ENCODE measurements at regions not wholly inside any gene's neighbourhood (a gene's known extent, or its start where the extent isn't known, plus 50 kb on each side); places are given as distances from the start of the nearest gene placed in this dataset.
"Not testable (repeated sequence)": the region's sequence is repeated elsewhere in the genome, so short reads cannot be mapped to it uniquely, and the experiment has no call there.

DNA sequence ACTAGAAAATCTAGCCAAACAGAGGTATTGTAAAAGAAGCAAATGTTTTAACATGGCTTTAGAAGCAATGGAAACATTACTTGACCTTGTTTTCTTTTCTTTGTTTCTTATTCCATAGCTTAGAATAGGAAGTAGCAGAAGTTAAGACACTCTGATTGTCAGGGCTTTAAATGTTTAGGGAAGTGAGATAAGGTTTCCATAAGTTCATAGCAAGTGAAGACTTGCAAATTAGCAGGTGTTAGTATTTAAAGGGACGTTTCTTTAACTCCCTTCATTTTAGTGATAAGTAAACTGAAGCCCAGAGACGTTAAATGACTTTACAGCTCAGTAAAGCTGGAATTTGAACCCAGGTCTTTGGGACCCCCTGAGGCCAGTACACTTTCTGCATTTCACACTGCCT is 338.7 kb upstream of the NOTCH2NLA start:
- H4K20me1 ChIP-seq (replicated peaks; ENCODE audit: control insufficient read depth, insufficient read depth, low read length); H2AFZ ChIP-seq (ENCODE audit: low read depth, low read length); H3K36me3 ChIP-seq (ENCODE audit: control insufficient read depth, insufficient read depth, low read length); intact Hi-C loops (cut with micrococcal nuclease); POLR2A ChIA-PET; H3K9me3 ChIP-seq (replicated peaks; ENCODE audit: control insufficient read depth, insufficient read depth, low read depth, low read length); CTCF ChIA-PET (ENCODE audit: low intra/inter-chr PET ratio); ATAC-seq; H3K9ac ChIP-seq (ENCODE audit: insufficient read depth in 1 of 2, low read depth in 2 of 2, low read length in 2 of 2); FAIRE-seq; H3K4me1 ChIP-seq (replicated peaks in 1 of 2; ENCODE audit: control insufficient read depth in 2 of 2, insufficient read depth in 2 of 2, low read length in 2 of 2); in situ Hi-C loops (cut with MboI); H3K27me3 ChIP-seq (ENCODE audit: control insufficient read depth in 2 of 2, insufficient read depth in 2 of 2, low read length in 2 of 2); H3K79me2 ChIP-seq (ENCODE audit: control insufficient read depth, insufficient read depth, low read length); H3K4me3 ChIP-seq; H3K9me1 ChIP-seq (ENCODE audit: control insufficient read depth, insufficient read depth, low read length); DNase-seq (ENCODE audit: extremely low read depth in 1 of 4, low spot score in 3 of 4); H3K4me2 ChIP-seq (ENCODE audit: insufficient read depth, low read length); H3K27ac ChIP-seq (ENCODE audit: extremely low read depth, low read depth, low read length); BruUV-seq (replicated peaks): not testable (repeated sequence)
- no CpG with 5 or more reads among the region's 2 CpGs for WGBS (ENCODE audit: insufficient coverage, low coverage, missing lambda C conversion rate)

DNA sequence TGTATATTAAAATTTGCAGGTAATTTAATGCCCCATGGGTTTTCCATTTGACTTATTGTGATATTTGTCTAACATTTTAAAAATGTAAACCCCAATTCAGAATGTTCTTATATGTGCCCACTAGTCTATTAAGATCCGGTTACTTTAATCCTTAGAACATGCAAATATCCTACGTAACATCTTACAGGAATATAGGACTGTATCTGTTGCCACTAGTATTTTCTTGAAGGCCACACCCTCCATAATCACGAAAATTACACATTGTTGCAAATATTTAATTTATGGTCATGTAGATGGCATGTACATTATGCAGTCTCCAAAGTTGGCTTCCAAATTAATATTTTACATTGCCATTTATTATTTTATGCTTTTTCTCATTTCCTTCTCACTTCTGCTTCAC is 329.2 kb upstream of the NOTCH2NLA start:
- H3K79me2 ChIP-seq (ENCODE audit: control insufficient read depth, insufficient read depth, low read length); H3K4me1 ChIP-seq (replicated peaks in 1 of 2; ENCODE audit: control insufficient read depth in 2 of 2, insufficient read depth in 2 of 2, low read length in 2 of 2); H3K27me3 ChIP-seq (ENCODE audit: control insufficient read depth in 2 of 2, insufficient read depth in 2 of 2, low read length in 2 of 2); H3K9me3 ChIP-seq (replicated peaks; ENCODE audit: control insufficient read depth, insufficient read depth, low read depth, low read length); BruUV-seq (replicated peaks); H3K27ac ChIP-seq (ENCODE audit: extremely low read depth, low read depth, low read length); DNase-seq (ENCODE audit: extremely low read depth in 1 of 4, low spot score in 3 of 4); ATAC-seq; H3K9me1 ChIP-seq (ENCODE audit: control insufficient read depth, insufficient read depth, low read length); H3K36me3 ChIP-seq (ENCODE audit: control insufficient read depth, insufficient read depth, low read length); H3K4me2 ChIP-seq (ENCODE audit: insufficient read depth, low read length); in situ Hi-C loops (cut with MboI); H2AFZ ChIP-seq (ENCODE audit: low read depth, low read length); FAIRE-seq; POLR2A ChIA-PET; intact Hi-C loops (cut with micrococcal nuclease); H4K20me1 ChIP-seq (replicated peaks; ENCODE audit: control insufficient read depth, insufficient read depth, low read length); H3K9ac ChIP-seq (ENCODE audit: insufficient read depth in 1 of 2, low read depth in 2 of 2, low read length in 2 of 2); H3K4me3 ChIP-seq; CTCF ChIA-PET (ENCODE audit: low intra/inter-chr PET ratio): not testable (repeated sequence)
- WGBS (ENCODE audit: insufficient coverage, low coverage, missing lambda C conversion rate): 0% methylated on average over 1 of the region's 3 CpGs

DNA sequence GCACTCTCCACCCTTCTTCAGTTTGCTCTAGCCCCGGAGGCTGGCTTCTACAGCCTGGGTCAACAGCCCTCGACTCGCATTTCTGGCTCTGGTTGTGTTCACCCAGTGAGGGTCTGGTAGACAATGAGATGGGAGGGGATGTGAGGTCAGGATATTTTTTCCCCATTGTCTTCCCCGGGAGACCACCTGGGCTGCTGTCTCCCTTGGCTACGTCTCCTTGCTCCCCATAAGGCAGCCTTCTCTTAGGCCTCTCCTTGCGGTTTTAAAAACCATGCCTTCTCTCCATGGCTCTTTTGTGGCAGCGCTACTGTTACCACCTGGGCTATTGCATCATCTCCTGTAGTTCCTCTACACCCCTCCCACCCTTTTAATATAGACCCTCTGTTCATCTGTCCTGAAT is 327.6 kb upstream of the NOTCH2NLA start:
- H3K4me2 ChIP-seq (ENCODE audit: insufficient read depth, low read length); H3K9me3 ChIP-seq (replicated peaks; ENCODE audit: control insufficient read depth, insufficient read depth, low read depth, low read length); DNase-seq (ENCODE audit: extremely low read depth in 1 of 4, low spot score in 3 of 4); H3K9me1 ChIP-seq (ENCODE audit: control insufficient read depth, insufficient read depth, low read length); H3K36me3 ChIP-seq (ENCODE audit: control insufficient read depth, insufficient read depth, low read length); BruUV-seq (replicated peaks); FAIRE-seq; H2AFZ ChIP-seq (ENCODE audit: low read depth, low read length); H4K20me1 ChIP-seq (replicated peaks; ENCODE audit: control insufficient read depth, insufficient read depth, low read length); H3K9ac ChIP-seq (ENCODE audit: insufficient read depth in 1 of 2, low read depth in 2 of 2, low read length in 2 of 2); H3K79me2 ChIP-seq (ENCODE audit: control insufficient read depth, insufficient read depth, low read length); H3K27ac ChIP-seq (ENCODE audit: extremely low read depth, low read depth, low read length); in situ Hi-C loops (cut with MboI); H3K4me3 ChIP-seq; H3K27me3 ChIP-seq (ENCODE audit: control insufficient read depth in 2 of 2, insufficient read depth in 2 of 2, low read length in 2 of 2); intact Hi-C loops (cut with micrococcal nuclease); CTCF ChIA-PET (ENCODE audit: low intra/inter-chr PET ratio); ATAC-seq; H3K4me1 ChIP-seq (replicated peaks in 1 of 2; ENCODE audit: control insufficient read depth in 2 of 2, insufficient read depth in 2 of 2, low read length in 2 of 2); POLR2A ChIA-PET: not testable (repeated sequence)
- 0% methylated on average over 1 of the region's 7 CpGs for WGBS (ENCODE audit: insufficient coverage, low coverage, missing lambda C conversion rate)

DNA sequence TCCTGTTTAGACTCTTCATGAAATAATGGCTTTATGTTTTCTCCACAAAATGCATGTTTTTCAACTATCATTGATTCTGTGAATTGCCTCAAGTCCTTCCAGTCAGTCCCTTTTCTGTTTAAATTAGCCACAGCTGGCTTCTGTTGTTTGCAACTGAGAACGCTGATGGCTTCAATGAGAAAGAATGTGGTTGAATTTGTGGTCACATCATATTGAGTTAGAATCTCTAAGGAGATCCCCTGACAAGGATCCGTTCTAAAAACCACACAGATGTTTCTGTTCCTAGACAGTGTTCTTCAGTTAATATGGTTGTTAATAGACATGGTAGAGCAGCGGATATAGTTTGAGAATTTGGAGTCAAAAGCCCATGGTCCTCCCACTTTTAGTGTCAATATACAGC is 323.6 kb upstream of the NOTCH2NLA start:
- DNase-seq (ENCODE audit: extremely low read depth in 1 of 4, low spot score in 3 of 4); H4K20me1 ChIP-seq (replicated peaks; ENCODE audit: control insufficient read depth, insufficient read depth, low read length); H3K9ac ChIP-seq (ENCODE audit: insufficient read depth in 1 of 2, low read depth in 2 of 2, low read length in 2 of 2); H2AFZ ChIP-seq (ENCODE audit: low read depth, low read length); CTCF ChIA-PET (ENCODE audit: low intra/inter-chr PET ratio); H3K4me2 ChIP-seq (ENCODE audit: insufficient read depth, low read length); H3K4me3 ChIP-seq; BruUV-seq (replicated peaks); H3K79me2 ChIP-seq (ENCODE audit: control insufficient read depth, insufficient read depth, low read length); H3K4me1 ChIP-seq (replicated peaks in 1 of 2; ENCODE audit: control insufficient read depth in 2 of 2, insufficient read depth in 2 of 2, low read length in 2 of 2); in situ Hi-C loops (cut with MboI); FAIRE-seq; H3K27ac ChIP-seq (ENCODE audit: extremely low read depth, low read depth, low read length); H3K36me3 ChIP-seq (ENCODE audit: control insufficient read depth, insufficient read depth, low read length); intact Hi-C loops (cut with micrococcal nuclease); H3K9me3 ChIP-seq (replicated peaks; ENCODE audit: control insufficient read depth, insufficient read depth, low read depth, low read length); H3K9me1 ChIP-seq (ENCODE audit: control insufficient read depth, insufficient read depth, low read length); H3K27me3 ChIP-seq (ENCODE audit: control insufficient read depth in 2 of 2, insufficient read depth in 2 of 2, low read length in 2 of 2); POLR2A ChIA-PET; ATAC-seq: not testable (repeated sequence)
- 0% methylated on average over 2 of the region's 3 CpGs for WGBS (ENCODE audit: insufficient coverage, low coverage, missing lambda C conversion rate)

Data from K562 (cell line).